ENCODE measurements at regions not wholly inside any gene's neighbourhood (a gene's known extent, or its start where the extent isn't known, plus 50 kb on each side); places are given as distances from the start of the nearest gene placed in this dataset.

GRCh38 chr3:66606868-66607267, 106.0 kb upstream of the LRIG1 start:
- H3K27ac ChIP-seq: no peak overlapping the region
- no peaks in the 10 kb centered on the region for H3K9me3 ChIP-seq
- DNase-seq: no peak
- no peaks in the 10 kb centered on the region for H3K36me3 ChIP-seq
- peaks cover 0 to 21% (median 4%) of the 10 kb centered on the region in 3 donors for H3K4me1 ChIP-seq
- WGBS, 2 donors: 79 to 89% methylated on average over 1 of the region's 1 CpG
- H3K27me3 ChIP-seq: no peaks in the 10 kb centered on the region
- TF ChIP-seq POLR2A (IDR thresholded peaks at IDR 0.05) (no peak), CTCF (IDR thresholded peaks at IDR 0.05) (no peak)
- intact Hi-C loops (cut with DNase I): no loop called here
- H3K4me3 ChIP-seq: no peak overlapping the region

- no peak for TF ChIP-seq CTCF (IDR thresholded peaks at IDR 0.05)
- TF ChIP-seq POLR2A (IDR thresholded peaks at IDR 0.05): no peak
- Histone ChIP-seq H3K27me3 (no peaks in the 10 kb centered on the region), H3K4me3 (no peak overlapping the region), H3K27ac (no peak overlapping the region), H3K9me3 (no peaks in the 10 kb centered on the region), H3K4me1 (no peaks in the 10 kb centered on the region), H3K36me3 (no peaks in the 10 kb centered on the region)
- DNase-seq: no peak
- intact Hi-C loops (cut with DNase I): no loop called here
- 70 to 94% methylated on average over 6 to 7 of the region's 8 CpGs for WGBS, 2 donors
Measured at GRCh38 chr3:66609660-66610561, 109.1 kb upstream of the LRIG1 start.

- TF ChIP-seq POLR2A (IDR thresholded peaks at IDR 0.05): no peak
- TF ChIP-seq CTCF (IDR thresholded peaks at IDR 0.05): no peak
- DNase-seq: no peak
- H3K27ac ChIP-seq: no peak overlapping the region
- no peaks in the 10 kb centered on the region for H3K4me1 ChIP-seq
- no peaks in the 10 kb centered on the region for H3K9me3 ChIP-seq
- no peaks in the 10 kb centered on the region for H3K27me3 ChIP-seq
- H3K36me3 ChIP-seq: no peaks in the 10 kb centered on the region
- H3K4me3 ChIP-seq: no peak overlapping the region
- intact Hi-C loops (cut with DNase I): no loop called here
- WGBS, 2 donors: 95 to 98% methylated on average over 5 of the region's 5 CpGs
Measured at GRCh38 chr3:66610562-66610909, 109.7 kb upstream of the LRIG1 start.

- Histone ChIP-seq H3K4me3 (no peak overlapping the region), H3K27ac (no peak overlapping the region), H3K27me3 (no peaks in the 10 kb centered on the region), H3K9me3 (no peaks in the 10 kb centered on the region), H3K36me3 (no peaks in the 10 kb centered on the region), H3K4me1 (no peaks in the 10 kb centered on the region)
- no peak for DNase-seq
- TF ChIP-seq POLR2A (IDR thresholded peaks at IDR 0.05): no peak
- TF ChIP-seq CTCF (IDR thresholded peaks at IDR 0.05): no peak
- 66 to 83% methylated on average over 5 of the region's 5 CpGs for WGBS, 2 donors
- intact Hi-C loops (cut with DNase I): no loop called here
Measured at GRCh38 chr3:66615643-66616301, 115.0 kb upstream of the LRIG1 start.

- H3K4me1 ChIP-seq: no peaks in the 10 kb centered on the region
- no peak overlapping the region for H3K27ac ChIP-seq
- WGBS, 2 donors: 60 to 71% methylated on average over 2 of the region's 2 CpGs
- H3K36me3 ChIP-seq: no peaks in the 10 kb centered on the region
- intact Hi-C loops (cut with DNase I): no loop called here
- H3K4me3 ChIP-seq: no peak overlapping the region
- no peak for DNase-seq
- TF ChIP-seq CTCF (IDR thresholded peaks at IDR 0.05) (no peak), POLR2A (IDR thresholded peaks at IDR 0.05) (no peak)
- no peaks in the 10 kb centered on the region for H3K27me3 ChIP-seq
- H3K9me3 ChIP-seq: no peaks in the 10 kb centered on the region
Measured at GRCh38 chr3:66617351-66617750, 116.5 kb upstream of the LRIG1 start.
